H1 (cell line): ENCODE measurements at regions not wholly inside any gene's neighbourhood (a gene's known extent, or its start where the extent isn't known, plus 50 kb on each side); places are given as distances from the start of the nearest gene placed in this dataset.

ENCODE experiments used
- CTCF ChIA-PET: fragments of 300-600 bp; sonication (Branson Sonifier 250); formaldehyde crosslinking; loops from one replicate; lab custom pipeline; 2021; ENCODE audit not compliant: partially characterized antibody; lab: Charles Lee
- POLR2A ChIA-PET: fragments of 300-600 bp; sonication (Branson Sonifier 250); formaldehyde crosslinking; loops from one replicate; lab custom pipeline; 2021; ENCODE audit warnings: inconsistent platforms; ENCODE audit not compliant: partially characterized antibody; lab: Charles Lee
- DNase-seq, 2 experiments: peaks; one replicate each; pipeline versions ENCODE4 v3.0.0 to v3.0.0-alpha.2; 2010 to 2022; ENCODE audit warnings: low spot score in 2 of 2, low read depth in 1 of 2, mixed read lengths in 1 of 2
- FAIRE-seq: peaks from 2 replicates; lab custom pipeline; 2011; peaks lifted over from hg19 to GRCh38; lab: Jason Lieb, UNC
- H2AFZ ChIP-seq: 2 replicates; pipeline ENCODE4 v1.8.1; 2012; ENCODE audit warnings: low read length, inconsistent platforms
- H2AK5ac ChIP-seq: 2 replicates; pipeline ENCODE4 v1.6.1; 2013; ENCODE audit warnings: low read depth, low read length
- H2BK120ac ChIP-seq: replicated peaks from 2 replicates; pipeline ENCODE3; 2013; ENCODE audit warnings: low read depth, low read length, inconsistent platforms
- H2BK12ac ChIP-seq: 2 replicates; pipeline ENCODE4 v1.6.1; 2013; ENCODE audit warnings: low read depth, low read length
- H2BK15ac ChIP-seq: 2 replicates; pipeline ENCODE4 v1.6.1; 2013; ENCODE audit warnings: low read length
- H2BK20ac ChIP-seq: 2 replicates; pipeline ENCODE4 v1.6.1; 2013; ENCODE audit warnings: low read length
- H2BK5ac ChIP-seq: 2 replicates; pipeline ENCODE4 v1.6.1; 2013; ENCODE audit warnings: low read depth, low read length
- H3K14ac ChIP-seq: 2 replicates; pipeline ENCODE4 v1.6.1; 2013; ENCODE audit warnings: inconsistent platforms; ENCODE audit not compliant: insufficient read length
- H3K18ac ChIP-seq: 2 replicates; pipeline ENCODE4 v1.6.1; 2013; ENCODE audit warnings: low read length; ENCODE audit errors: extremely low read depth
- H3K23ac ChIP-seq: 2 replicates; pipeline ENCODE4 v1.6.1; 2013; ENCODE audit warnings: inconsistent platforms; ENCODE audit not compliant: insufficient read length
- H3K23me2 ChIP-seq: 2 replicates; pipeline ENCODE4 v1.6.1; 2013; ENCODE audit warnings: low read depth, low read length
- H3K27ac ChIP-seq: 2 replicates; pipeline ENCODE4 v1.6.1; 2011; ENCODE audit warnings: low read depth, low read length, inconsistent platforms
- H3K27me3 ChIP-seq, 4 experiments: replicated peaks in 1 of 4; 1 replicate in 1 of 4; 2 replicates in 3 of 4; pipeline versions ENCODE4 v1.6.1 to v1.8.1; 2011 to 2013; ENCODE audit warnings: low read length in 3 of 4, mild to moderate bottlenecking in 3 of 4, inconsistent platforms in 2 of 4, mixed read lengths in 2 of 4, moderate library complexity in 1 of 4; ENCODE audit not compliant: control insufficient read depth in 3 of 4, insufficient read depth in 3 of 4; ENCODE audit errors: extremely low read depth in 1 of 4
- H3K36me3 ChIP-seq, 4 experiments: 2 replicates each; pipeline versions ENCODE4 v1.6.1 to v1.8.1; 2011 to 2013; ENCODE audit warnings: mild to moderate bottlenecking in 4 of 4, low read length in 3 of 4, moderate library complexity in 2 of 4, control low read depth in 1 of 4, inconsistent platforms in 1 of 4; ENCODE audit not compliant: insufficient read depth in 4 of 4, control insufficient read depth in 2 of 4
- H3K4ac ChIP-seq: replicated peaks from 2 replicates; pipeline ENCODE3; 2013; ENCODE audit warnings: low read length, low read depth, mixed read lengths, inconsistent platforms; ENCODE audit not compliant: insufficient read length
- H3K4me1 ChIP-seq, 4 experiments: replicated peaks in 1 of 4; 1 replicate in 1 of 4; 2 replicates in 3 of 4; pipeline versions ENCODE4 v1.6.1 to v1.8.1; 2011 to 2013; ENCODE audit warnings: low read length in 3 of 4, inconsistent platforms in 2 of 4, mixed read lengths in 1 of 4; ENCODE audit not compliant: insufficient read depth in 4 of 4, control insufficient read depth in 3 of 4
- H3K4me2 ChIP-seq, 2 experiments: 2 replicates each; pipeline versions ENCODE4 v1.6.1 to v1.8.1; 2011 to 2013; ENCODE audit warnings: low read depth in 2 of 2, low read length in 2 of 2, control low read depth in 1 of 2, inconsistent platforms in 1 of 2, mild to moderate bottlenecking in 1 of 2; ENCODE audit not compliant: insufficient read depth in 1 of 2
- H3K4me3 ChIP-seq, 4 experiments: fragments of 200-600, 300-600 bp in 1 of 4; sonication (generic), shearing (Covaris generic), sonication (Bioruptor Twin) in 1 of 4; 2 replicates each; pipeline versions ENCODE4 v1.5.1 to v1.8.1; 2011 to 2016; ENCODE audit warnings: low read length in 4 of 4, low read depth in 3 of 4, control low read depth in 2 of 4, inconsistent platforms in 2 of 4, mild to moderate bottlenecking in 2 of 4, mixed read lengths in 1 of 4, moderate library complexity in 1 of 4; ENCODE audit not compliant: insufficient read depth in 2 of 4; ENCODE audit errors: extremely low read depth in 1 of 4
- H3K56ac ChIP-seq: replicated peaks from 2 replicates; pipeline ENCODE3; 2013; ENCODE audit warnings: low read depth, mild to moderate bottlenecking, mixed read lengths, low read length, inconsistent platforms; ENCODE audit not compliant: insufficient read length
- H3K79me1 ChIP-seq: 2 replicates; pipeline ENCODE4 v1.6.1; 2013; ENCODE audit warnings: low read depth, low read length, control low read depth
- H3K79me2 ChIP-seq, 2 experiments: 2 replicates each; pipeline versions ENCODE4 v1.6.1 to v1.8.1; 2012 to 2013; ENCODE audit warnings: low read length in 2 of 2, mild to moderate bottlenecking in 2 of 2, inconsistent platforms in 1 of 2; ENCODE audit not compliant: insufficient read depth in 2 of 2, control insufficient read depth in 1 of 2
- H3K9ac ChIP-seq, 4 experiments: replicated peaks in 1 of 4; 1 replicate in 1 of 4; 2 replicates in 3 of 4; pipeline versions ENCODE4 v1.6.1 to v1.8.1; 2011 to 2013; ENCODE audit warnings: low read depth in 3 of 4, low read length in 3 of 4, control low read depth in 2 of 4, mild to moderate bottlenecking in 2 of 4, moderate library complexity in 2 of 4, inconsistent platforms in 1 of 4; ENCODE audit errors: extremely low read depth in 1 of 4
- H3K9me3 ChIP-seq, 2 experiments: 2 replicates each; pipeline versions ENCODE4 v1.6.1 to v1.8.1; 2012 to 2013; ENCODE audit warnings: mild to moderate bottlenecking in 2 of 2, moderate library complexity in 2 of 2, control low read depth in 1 of 2, inconsistent platforms in 1 of 2, low read depth in 1 of 2, low read length in 1 of 2, mixed read lengths in 1 of 2; ENCODE audit not compliant: insufficient read depth in 2 of 2
- H4K20me1 ChIP-seq, 2 experiments: replicated peaks in 1 of 2; 2 replicates each; pipeline versions ENCODE3 to v1.8.1; 2011 to 2013; ENCODE audit warnings: inconsistent platforms in 2 of 2, low read length in 2 of 2, mild to moderate bottlenecking in 1 of 2; ENCODE audit not compliant: insufficient read depth in 2 of 2, control insufficient read depth in 1 of 2
- H4K5ac ChIP-seq: 2 replicates; pipeline ENCODE4 v1.6.1; 2013; ENCODE audit warnings: low read length, low read depth, mixed read lengths, inconsistent platforms; ENCODE audit not compliant: insufficient read length
- H4K8ac ChIP-seq: 2 replicates; pipeline ENCODE4 v1.8.0; 2013; ENCODE audit warnings: mild to moderate bottlenecking, moderate library complexity, low read length, inconsistent platforms; ENCODE audit not compliant: insufficient read depth; ENCODE audit errors: extremely low read depth
- H4K91ac ChIP-seq: replicated peaks from 2 replicates; pipeline ENCODE3; 2013; ENCODE audit warnings: low read length, mixed read lengths, inconsistent platforms; ENCODE audit not compliant: insufficient read length
- BACH1 ChIP-seq: IDR thresholded peaks from 2 replicates; pipeline ENCODE4 v1.6.1; 2012; ENCODE audit warnings: low read length, improper control_type of control experiment
- BCL11A ChIP-seq, 2 experiments: IDR thresholded peaks; one replicate each; pipeline ENCODE4 v1.6.1; 2011; ENCODE audit warnings: low read depth in 2 of 2, low read length in 2 of 2, mild to moderate bottlenecking in 2 of 2
- CREB1 ChIP-seq: IDR thresholded peaks from 2 replicates; pipeline ENCODE4 v1.6.1; 2012; ENCODE audit warnings: inconsistent platforms
- CTCF ChIP-seq, 3 experiments: IDR thresholded peaks; 1 replicate in 2 of 3; 2 replicates in 1 of 3; pipeline versions ENCODE4 v1.5.1 to v1.6.1; 2011; ENCODE audit warnings: low read length in 3 of 3, mild to moderate bottlenecking in 3 of 3, inconsistent platforms in 2 of 3, low read depth in 1 of 3, moderate library complexity in 1 of 3; ENCODE audit not compliant: insufficient read depth in 1 of 3; ENCODE audit errors: control extremely low read depth in 1 of 3
- EP300 ChIP-seq, 2 experiments: IDR thresholded peaks; 1 replicate in 1 of 2; 2 replicates in 1 of 2; pipeline ENCODE4 v1.6.1; 2011 to 2012; ENCODE audit warnings: low read depth in 2 of 2, low read length in 2 of 2, mild to moderate bottlenecking in 2 of 2, borderline replicate concordance in 1 of 2, inconsistent platforms in 1 of 2, moderate library complexity in 1 of 2
- HDAC6 ChIP-seq: IDR thresholded peaks from one replicate; pipeline ENCODE4 v1.7.1; 2012; ENCODE audit warnings: low read depth, mild to moderate bottlenecking, inconsistent platforms, low read length, moderate library complexity
- JUN ChIP-seq: IDR thresholded peaks from 2 replicates; pipeline ENCODE4 v1.6.1; 2011; ENCODE audit warnings: low read depth, mild to moderate bottlenecking, improper control_type of control experiment, low read length
- RAD21 ChIP-seq, 2 experiments: IDR thresholded peaks in 1 of 2; conservative IDR thresholded peaks in 1 of 2; 2 replicates each; pipeline ENCODE4 v1.6.1; 2011; ENCODE audit warnings: low read depth in 2 of 2, low read length in 2 of 2, improper control_type of control experiment in 1 of 2, inconsistent platforms in 1 of 2, mild to moderate bottlenecking in 1 of 2, moderate library complexity in 1 of 2
- RBBP5 ChIP-seq: IDR thresholded peaks from 2 replicates; pipeline ENCODE4 v1.7.1; 2012; ENCODE audit warnings: low read depth, mild to moderate bottlenecking, inconsistent platforms, low read length, moderate library complexity, borderline replicate concordance
- SIRT6 ChIP-seq: IDR thresholded peaks from one replicate; pipeline ENCODE4 v1.7.1; 2012; ENCODE audit warnings: low read length, inconsistent platforms
- SP4 ChIP-seq: IDR thresholded peaks from 2 replicates; pipeline ENCODE4 v1.6.1; 2012; ENCODE audit warnings: low read length, inconsistent platforms
- TCF12 ChIP-seq: IDR thresholded peaks from 2 replicates; pipeline ENCODE4 v1.6.1; 2011; ENCODE audit warnings: low read depth, mild to moderate bottlenecking, low read length
- WGBS, 2 experiments: shearing (Covaris generic) in 1 of 2; methylation state at CpG; one replicate each; pipeline versions ENCODE4 v1.1.6 to v1.1.7; 2013 to 2015; ENCODE audit warnings: low lambda C conversion rate in 2 of 2, mixed read lengths in 2 of 2, inconsistent platforms in 1 of 2, low coverage in 1 of 2, missing lambda C conversion rate in 1 of 2; ENCODE audit not compliant: insufficient replicate concordance in 2 of 2, insufficient coverage in 1 of 2, insufficient read length in 1 of 2; ENCODE audit errors: extremely low coverage in 1 of 2, missing lambda C conversion rate in 1 of 2; 5-methylcytosine and 5-hydroxymethylcytosine counted together

GRCh38 chr6:164106345-164106769 is 691.8 kb downstream of the QKI start:
- Histone ChIP-seq H3K4me1 (peaks cover 0 to 4% (median 0%) of the 10 kb centered on the region in 4 experiments; a peak in 2 of 7 replicates), H3K27me3 (no peaks in the 10 kb centered on the region), H2AFZ (no peak overlapping the region), H2BK120ac (no peak overlapping the region), H2AK5ac (no peak overlapping the region), H4K5ac (no peak overlapping the region), H2BK12ac (0 out of 2 replicates have a peak overlapping the region, but pooled peaks have one; percentile 11), H2BK5ac (no peak overlapping the region), H3K9ac (no peak overlapping the region), H3K4ac (no peak overlapping the region), H3K18ac (no peak overlapping the region), H3K79me2 (no peaks in the 10 kb centered on the region; a peak in 1 of 4 replicates), H3K23ac (no peak overlapping the region), H4K20me1 (no peaks in the 10 kb centered on the region), H4K8ac (no peak overlapping the region; the same call in 1 of the 2 replicates), H4K91ac (no peak overlapping the region), H2BK20ac (no peak overlapping the region), H2BK15ac (no peak overlapping the region), H3K79me1 (no peaks in the 10 kb centered on the region), H3K27ac (no peak overlapping the region), H3K56ac (no peak overlapping the region), H3K9me3 (no peaks in the 10 kb centered on the region), H3K4me3 (no peak overlapping the region), H3K23me2 (no peaks in the 10 kb centered on the region), H3K4me2 (no peak overlapping the region), H3K14ac (no peak overlapping the region), H3K36me3 (no peaks in the 10 kb centered on the region)
- WGBS, 2 experiments, result 82% methylated on average over 13 of the region's 17 CpGs; no CpG with 5 or more reads in 1 of the 2 experiments
- DNase-seq (peak in 1 of 2 experiments; percentile 82), FAIRE-seq (no peak)
- ChIA-PET CTCF (interaction anchor here (0.6 to 1.7 kb wide), 7 partner anchors 26 to 821 kb away, joined by 3 to 4 read pairs (median 3); no protein-coding TSS in a partner anchor), POLR2A (no interaction called here)
- no peak for TF ChIP-seq CREB1
- peak; percentile 57 to 71 (median 66) for TF ChIP-seq CTCF (IDR thresholded peaks at IDR 0.05; ENCODE audit: control extremely low read depth in 1 of 3, insufficient read depth in 1 of 3, low read depth in 1 of 3, low read length in 3 of 3)
- TF ChIP-seq EP300 (IDR thresholded peaks at IDR 0.05; ENCODE audit: borderline replicate concordance in 1 of 2, low read depth in 2 of 2, low read length in 2 of 2), result no peak
- no peak for TF ChIP-seq TCF12
- TF ChIP-seq BACH1, result no peak
- no peak for TF ChIP-seq SIRT6
- no peak for TF ChIP-seq JUN
- no peak for TF ChIP-seq BCL11A (IDR thresholded peaks at IDR 0.05; ENCODE audit: low read depth in 2 of 2, low read length in 2 of 2)
- no peak for TF ChIP-seq RBBP5
- no peak for TF ChIP-seq SP4
- peak; percentile 75 to 78 for TF ChIP-seq RAD21 (IDR thresholded peaks at IDR 0.05 in 1 of 2, conservative IDR thresholded peaks at IDR 0.05 in 1 of 2; ENCODE audit: low read depth in 2 of 2, low read length in 2 of 2)
- TF ChIP-seq HDAC6, result no peak
